Activated naive CD4-positive, alpha-beta T cell (primary cell): ENCODE measurements at regions not wholly inside any gene's neighbourhood (a gene's known extent, or its start where the extent isn't known, plus 50 kb on each side); places are given as distances from the start of the nearest gene placed in this dataset.

Experiments
- DNase-seq, 4 experiments: peaks; one replicate each; lab custom pipeline; 2025; lab: John Stamatoyannopoulos, UW

GRCh38 chr11:112817376-112817775, 143.8 kb upstream of the NCAM1 start:
- DNase-seq = no peak

- no peak for DNase-seq
These were observed 138.5 kb upstream of the NCAM1 start for GRCh38 chr11:112822478-112823274.

GRCh38 chr11:112826026-112826425, 135.2 kb upstream of the NCAM1 start:
- DNase-seq = no peak

GRCh38 chr11:112826788-112827187, 134.4 kb upstream of the NCAM1 start:
- no peak for DNase-seq

GRCh38 chr11:112828421-112828820, 132.8 kb upstream of the NCAM1 start:
- DNase-seq = no peak

GRCh38 chr11:112829971-112830654, 131.1 kb upstream of the NCAM1 start:
- no peak for DNase-seq

GRCh38 chr11:112831041-112831440, 130.2 kb upstream of the NCAM1 start:
- DNase-seq = no peak

- no peak for DNase-seq
These were observed 129.1 kb upstream of the NCAM1 start for GRCh38 chr11:112831969-112832766.

GRCh38 chr11:112834277-112834755, 126.9 kb upstream of the NCAM1 start:
- DNase-seq = no peak

GRCh38 chr11:112835591-112836255, 125.5 kb upstream of the NCAM1 start:
- no peak for DNase-seq

- no peak for DNase-seq
These were observed 125.0 kb upstream of the NCAM1 start for GRCh38 chr11:112836256-112836602.

- no peak for DNase-seq
These were observed 123.9 kb upstream of the NCAM1 start for GRCh38 chr11:112837162-112837826.

GRCh38 chr11:112839051-112839450, 122.2 kb upstream of the NCAM1 start:
- DNase-seq = no peak

- DNase-seq = no peak
These were observed 119.5 kb upstream of the NCAM1 start for GRCh38 chr11:112841729-112842128.

GRCh38 chr11:112842151-112842550, 119.1 kb upstream of the NCAM1 start:
- no peak for DNase-seq

- no peak for DNase-seq
These were observed 116.7 kb upstream of the NCAM1 start for GRCh38 chr11:112844517-112844916.

- DNase-seq = no peak
These were observed 113.7 kb upstream of the NCAM1 start for GRCh38 chr11:112847568-112847967.

GRCh38 chr11:112852143-112852866, 108.9 kb upstream of the NCAM1 start:
- DNase-seq = no peak

GRCh38 chr11:112856133-112856532, 105.1 kb upstream of the NCAM1 start:
- no peak for DNase-seq

GRCh38 chr11:112856591-112856990, 104.6 kb upstream of the NCAM1 start:
- no peak for DNase-seq
